Esophagus squamous epithelium (tissue), 4 donors: ENCODE measurements at regions not wholly inside any gene's neighbourhood (a gene's known extent, or its start where the extent isn't known, plus 50 kb on each side); places are given as distances from the start of the nearest gene placed in this dataset.

ENCODE experiments used
- CTCF ChIP-seq, 6 experiments: fragments of 450-650 bp in 4 of 6; fragments of 200-600 bp in 2 of 6; sonication (generic) in 2 of 6; IDR thresholded peaks; one replicate each; pipeline ENCODE4 v1.5.1; 2016 to 2019; ENCODE audit warnings: antibody characterized with exemption in 6 of 6, mild to moderate bottlenecking in 4 of 6, moderate library complexity in 4 of 6
- POLR2A ChIP-seq, 4 donors: fragments of 450-650 bp; IDR thresholded peaks; one replicate each; pipeline ENCODE4 v1.6.1; 2017; ENCODE audit warnings: antibody characterized with exemption in 4 of 4, mild to moderate bottlenecking in 4 of 4, moderate library complexity in 3 of 4

GRCh38 chr10:28147706-28148105 is 148.8 kb upstream of the ODAD2 start:
- no peak for TF ChIP-seq CTCF (IDR thresholded peaks at IDR 0.05)
- no peak for TF ChIP-seq POLR2A (IDR thresholded peaks at IDR 0.05)
